A549 (cell line): ENCODE measurements at regions not wholly inside any gene's neighbourhood (a gene's known extent, or its start where the extent isn't known, plus 50 kb on each side); places are given as distances from the start of the nearest gene placed in this dataset.

Experiments
- ATAC-seq, 2 experiments: fragments of 200-7000 bp in 1 of 2; fragments of >200 bp in 1 of 2; cut with Nextera tagmentation in 1 of 2; cut with Tn5 transposase in 1 of 2; 3 replicates each; pipeline versions ENCODE4 v1.8.0 to v1.9.1; 2018 to 2020; ENCODE audit warnings: mild to moderate bottlenecking in 1 of 2, moderate library complexity in 1 of 2
- CTCF ChIA-PET: fragments of 300-600 bp; sonication (Branson Sonifier 250); formaldehyde crosslinking; extraction: SDS; loops from one replicate; lab custom pipeline; 2021; ENCODE audit warnings: antibody characterized with exemption, inconsistent platforms; lab: Yijun Ruan, JAX
- POLR2A ChIA-PET: fragments of 350-600 bp; formaldehyde crosslinking; extraction: SDS; loops from one replicate; lab custom pipeline; 2021; ENCODE audit warnings: antibody characterized with exemption, inconsistent platforms; lab: Yijun Ruan, JAX
- DNase-seq, 2 experiments: peaks; one replicate each; pipeline versions ENCODE4 v3.0.0 to v3.0.0-alpha.2; 2011 to 2016; ENCODE audit warnings: low read depth in 1 of 2, low spot score in 1 of 2
- FAIRE-seq: peaks from 2 replicates; lab custom pipeline; 2011; peaks lifted over from hg19 to GRCh38; lab: Jason Lieb, UNC
- H3K27ac ChIP-seq, 2 experiments: fragments of >200 bp; sonication (Bioruptor Twin); formaldehyde crosslinking; 3 replicates each; pipeline ENCODE4 v1.5.1; 2016 to 2017
- H3K4me1 ChIP-seq: fragments of >200 bp; sonication (Bioruptor Twin); formaldehyde crosslinking; 3 replicates; pipeline ENCODE4 v1.6.1; 2016
- H3K4me2 ChIP-seq: fragments of >200 bp; sonication (Bioruptor Twin); formaldehyde crosslinking; 3 replicates; pipeline ENCODE4 v1.6.1; 2016
- H3K4me3 ChIP-seq: fragments of >200 bp; sonication (Bioruptor Twin); formaldehyde crosslinking; 3 replicates; pipeline ENCODE4 v1.5.1; 2016
- H3K9me3 ChIP-seq: fragments of >200 bp; sonication (Bioruptor Twin); formaldehyde crosslinking; 3 replicates; pipeline ENCODE4 v1.6.1; 2016
- CEBPB ChIP-seq, 2 experiments: fragments of >200 bp in 1 of 2; sonication (Bioruptor Twin) in 1 of 2; formaldehyde crosslinking in 1 of 2; IDR thresholded peaks; 2 replicates each; pipeline ENCODE4 v1.6.1; 2012 to 2016
- EHMT2 ChIP-seq: fragments of 200-600 bp; sonication (generic); IDR thresholded peaks from 2 replicates; pipeline ENCODE4 v1.6.1; 2016; ENCODE audit warnings: antibody characterized with exemption, low read depth, mild to moderate bottlenecking, moderate library complexity
- EP300 ChIP-seq, 2 experiments: fragments of >200 bp; sonication (Bioruptor Twin); formaldehyde crosslinking; IDR thresholded peaks; 2 replicates in 1 of 2; 3 replicates in 1 of 2; pipeline ENCODE4 v1.6.1; 2016 to 2017
- FOXS1 ChIP-seq: fragments of 250-450 bp; sonication (Bioruptor Pico); IDR thresholded peaks from 2 replicates; pipeline ENCODE4 v1.5.0; 2020; ENCODE audit warnings: mild to moderate bottlenecking, moderate library complexity
- HDAC2 ChIP-seq: fragments of 200-600 bp; sonication (generic); IDR thresholded peaks from 2 replicates; pipeline ENCODE4 v1.6.1; 2016
- HEYL ChIP-seq: fragments of 250-450 bp; sonication (Bioruptor Pico); IDR thresholded peaks from 2 replicates; pipeline ENCODE4 v1.8.0; 2021; ENCODE audit warnings: mild to moderate bottlenecking, moderate library complexity
- HOXB13 ChIP-seq: fragments of 250-450 bp; sonication (Bioruptor Pico); IDR thresholded peaks from 2 replicates; pipeline ENCODE4 v1.5.0; 2020; ENCODE audit warnings: low read depth, mild to moderate bottlenecking, moderate library complexity
- JUN ChIP-seq, 2 experiments: fragments of >200 bp; sonication (Bioruptor Twin); formaldehyde crosslinking; IDR thresholded peaks; 2 replicates in 1 of 2; 3 replicates in 1 of 2; pipeline ENCODE4 v1.6.1; 2016 to 2017
- KDM5A ChIP-seq: fragments of 200-600 bp; sonication (generic); IDR thresholded peaks from 2 replicates; pipeline ENCODE4 v1.6.1; 2016; ENCODE audit warnings: antibody characterized with exemption, mild to moderate bottlenecking
- MAFK ChIP-seq: fragments of 450-650 bp; IDR thresholded peaks from 2 replicates; pipeline ENCODE4 v1.6.1; 2014; ENCODE audit not compliant: partially characterized antibody
- POLR2AphosphoS2 ChIP-seq: conservative IDR thresholded peaks from 2 replicates; pipeline ENCODE4 v1.6.1; 2012; ENCODE audit warnings: low read length, improper control_type of control experiment, inconsistent platforms
- RNF2 ChIP-seq: fragments of 200-600 bp; sonication (generic); IDR thresholded peaks from 2 replicates; pipeline ENCODE4 v1.6.1; 2016; ENCODE audit warnings: low read depth, mild to moderate bottlenecking, antibody characterized with exemption, moderate library complexity, borderline replicate concordance
- SREBF2 ChIP-seq: fragments of 450-650 bp; IDR thresholded peaks from 2 replicates; pipeline ENCODE4 v1.6.1; 2014; ENCODE audit warnings: mild to moderate bottlenecking, moderate library complexity
- TFCP2L1 ChIP-seq: fragments of 250-450 bp; sonication (Bioruptor Pico); IDR thresholded peaks from 2 replicates; pipeline ENCODE4 v1.5.0; 2021; ENCODE audit warnings: mild to moderate bottlenecking
- TP53 ChIP-seq: fragments of 250-450 bp; sonication (Bioruptor Pico); IDR thresholded peaks from 2 replicates; pipeline ENCODE4 v1.5.0; 2021; ENCODE audit warnings: mild to moderate bottlenecking, moderate library complexity
- WGBS: methylation state at CpG from one replicate; pipeline ENCODE4 v1.1.6; 2017; ENCODE audit errors: missing lambda C conversion rate; 5-methylcytosine and 5-hydroxymethylcytosine counted together
- TF ChIP-seq, protein P1 (sequence below): IDR thresholded peaks from 2 replicates; pipeline ENCODE4 v1.6.1; 2012; ENCODE audit warnings: low read depth, borderline replicate concordance
- TF ChIP-seq, protein P2 (sequence below): fragments of 200-600 bp; sonication (generic); IDR thresholded peaks from 2 replicates; pipeline ENCODE4 v1.6.1; 2016; ENCODE audit warnings: antibody characterized with exemption, mild to moderate bottlenecking, moderate library complexity
- TF ChIP-seq, protein P3 (sequence below): fragments of >200 bp; sonication (Bioruptor Twin); formaldehyde crosslinking; IDR thresholded peaks from 2 replicates; pipeline ENCODE4 v1.6.1; 2016
- TF ChIP-seq, protein P4 (sequence below): IDR thresholded peaks from 2 replicates; pipeline ENCODE4 v1.6.1; 2012

DNA sequence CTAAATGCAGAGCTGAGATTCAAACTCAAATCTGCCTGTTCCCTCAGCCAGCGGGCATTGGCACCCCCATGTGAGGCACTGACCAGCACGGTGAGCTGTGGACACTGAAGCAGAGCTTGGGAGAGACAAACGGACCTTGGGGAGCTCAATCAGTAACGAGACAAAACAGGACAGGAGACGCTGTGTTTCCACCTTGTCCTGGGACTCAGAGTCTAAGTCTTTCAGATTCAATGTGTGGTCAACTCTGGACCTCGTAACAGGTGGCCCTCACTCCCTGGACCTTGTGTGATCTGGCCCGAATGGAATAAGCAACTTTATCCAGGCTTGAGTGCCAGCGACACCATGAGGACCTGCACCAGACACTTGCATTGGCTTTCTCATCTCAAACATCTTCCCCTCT, 232.5 kb downstream of the UACA start (continued):
- no peak for TF ChIP-seq EHMT2

DNA sequence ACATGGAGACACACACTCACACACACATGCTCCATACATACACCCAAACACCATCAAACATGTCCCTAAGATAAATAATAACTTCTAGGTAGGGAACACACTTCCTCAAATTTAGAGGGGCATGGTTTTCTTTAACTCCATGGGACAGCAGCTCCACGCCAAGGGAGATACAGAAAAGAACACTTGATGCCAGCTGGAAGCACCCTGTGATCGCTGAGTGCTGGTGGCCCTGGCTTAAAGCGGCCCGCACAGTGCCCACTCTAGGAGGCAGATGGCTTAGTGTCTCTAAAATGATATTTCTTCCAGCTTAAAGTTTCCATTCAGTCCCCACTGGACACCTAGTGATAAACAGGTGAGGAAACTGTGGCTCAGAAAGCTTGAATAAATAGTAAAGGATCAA, 232.9 kb downstream of the UACA start:
- Histone ChIP-seq H3K9me3 (no peaks in the 10 kb centered on the region), H3K4me3 (no peak overlapping the region), H3K4me2 (no peak overlapping the region), H3K4me1 (peaks cover 18% of the 10 kb centered on the region), H3K27ac (0 out of 6 replicates have a peak overlapping the region, but pooled peaks of 1 of the 2 experiments have one; percentile 4)
- CTCF ChIA-PET = interaction anchor here (0.9 to 1.6 kb wide), 4 partner anchors 9 to 55 kb away, joined by 3 to 7 read pairs (median 4); no protein-coding TSS in a partner anchor
- DNase-seq (no peak), ATAC-seq (no peak), FAIRE-seq (no peak)
- TF ChIP-seq TFCP2L1 (CRISPR knock-in tag) (no peak), POLR2AphosphoS2 (no peak)
- 76% methylated on average over 4 of the region's 4 CpGs for WGBS
- POLR2A ChIA-PET = no interaction called here

DNA sequence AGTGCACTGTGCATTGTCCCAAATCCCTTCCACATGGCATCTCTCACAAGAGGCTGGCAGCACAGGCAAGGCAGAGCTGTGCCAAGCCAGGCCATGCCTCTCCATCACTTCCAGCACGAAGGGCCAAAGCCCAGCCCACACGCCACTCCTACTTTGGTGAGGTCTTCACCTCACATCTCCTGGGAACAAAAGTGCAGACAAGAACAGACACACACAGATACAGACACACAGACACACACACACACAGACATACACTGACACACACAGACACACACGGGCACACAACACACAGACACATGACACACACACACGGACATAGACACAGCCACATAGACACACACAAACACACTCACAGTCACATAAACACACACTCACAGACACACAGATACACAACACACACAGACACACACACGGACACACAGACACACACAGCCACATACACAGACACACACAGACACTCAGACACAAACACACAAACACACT, 233.3 kb downstream of the UACA start:
- FAIRE-seq = no peak
- Histone ChIP-seq H3K4me1 (peaks cover 18% of the 10 kb centered on the region), H3K4me3 (no peak overlapping the region), H3K27ac (no peak overlapping the region), H3K9me3 (no peaks in the 10 kb centered on the region), H3K4me2 (no peak overlapping the region)
- POLR2A ChIA-PET = no interaction called here
- 81% methylated on average over 5 of the region's 5 CpGs for WGBS
- CTCF ChIA-PET = interaction anchor here (0.9 to 1.6 kb wide), 3 partner anchors 9 to 55 kb away, joined by 3 to 5 read pairs (median 3); no protein-coding TSS in a partner anchor
- TF ChIP-seq EHMT2 (no peak), JUN (IDR thresholded peaks at IDR 0.05) (no peak)
- TF ChIP-seq, protein P1, sequence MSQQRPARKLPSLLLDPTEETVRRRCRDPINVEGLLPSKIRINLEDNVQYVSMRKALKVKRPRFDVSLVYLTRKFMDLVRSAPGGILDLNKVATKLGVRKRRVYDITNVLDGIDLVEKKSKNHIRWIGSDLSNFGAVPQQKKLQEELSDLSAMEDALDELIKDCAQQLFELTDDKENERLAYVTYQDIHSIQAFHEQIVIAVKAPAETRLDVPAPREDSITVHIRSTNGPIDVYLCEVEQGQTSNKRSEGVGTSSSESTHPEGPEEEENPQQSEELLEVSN = no peak
- no peak for ATAC-seq
- no peak for DNase-seq

DNA sequence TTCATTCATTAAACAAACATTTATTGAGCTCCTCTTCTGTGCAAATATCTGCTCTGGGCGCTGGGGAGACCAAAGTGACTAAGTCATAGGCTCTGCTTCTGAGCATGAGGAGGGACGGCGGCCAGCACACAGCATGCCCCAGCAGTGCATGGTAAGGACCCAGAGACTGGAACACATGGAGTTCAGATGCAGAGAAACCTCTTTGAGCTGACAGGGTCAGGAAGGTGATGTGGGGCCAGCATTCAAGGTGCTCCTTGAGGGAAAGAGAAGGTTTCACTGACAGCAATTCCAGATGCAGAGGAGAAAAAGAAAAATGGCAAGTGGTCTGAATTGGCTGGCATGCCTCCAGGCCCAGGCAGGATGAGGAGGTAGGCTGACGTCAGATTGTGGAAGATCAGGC, 234.5 kb downstream of the UACA start:
- POLR2A ChIA-PET = no interaction called here
- TF ChIP-seq EHMT2 (no peak), KDM5A (no peak), HEYL (CRISPR knock-in tag) (no peak), MAFK (no peak), HDAC2 (no peak), RNF2 (no peak), HOXB13 (CRISPR knock-in tag) (no peak), TP53 (CRISPR knock-in tag) (no peak), CEBPB (IDR thresholded peaks at IDR 0.05) (no peak), FOXS1 (CRISPR knock-in tag) (no peak), EP300 (IDR thresholded peaks at IDR 0.05) (no peak), SREBF2 (no peak)
- TF ChIP-seq, protein P2, sequence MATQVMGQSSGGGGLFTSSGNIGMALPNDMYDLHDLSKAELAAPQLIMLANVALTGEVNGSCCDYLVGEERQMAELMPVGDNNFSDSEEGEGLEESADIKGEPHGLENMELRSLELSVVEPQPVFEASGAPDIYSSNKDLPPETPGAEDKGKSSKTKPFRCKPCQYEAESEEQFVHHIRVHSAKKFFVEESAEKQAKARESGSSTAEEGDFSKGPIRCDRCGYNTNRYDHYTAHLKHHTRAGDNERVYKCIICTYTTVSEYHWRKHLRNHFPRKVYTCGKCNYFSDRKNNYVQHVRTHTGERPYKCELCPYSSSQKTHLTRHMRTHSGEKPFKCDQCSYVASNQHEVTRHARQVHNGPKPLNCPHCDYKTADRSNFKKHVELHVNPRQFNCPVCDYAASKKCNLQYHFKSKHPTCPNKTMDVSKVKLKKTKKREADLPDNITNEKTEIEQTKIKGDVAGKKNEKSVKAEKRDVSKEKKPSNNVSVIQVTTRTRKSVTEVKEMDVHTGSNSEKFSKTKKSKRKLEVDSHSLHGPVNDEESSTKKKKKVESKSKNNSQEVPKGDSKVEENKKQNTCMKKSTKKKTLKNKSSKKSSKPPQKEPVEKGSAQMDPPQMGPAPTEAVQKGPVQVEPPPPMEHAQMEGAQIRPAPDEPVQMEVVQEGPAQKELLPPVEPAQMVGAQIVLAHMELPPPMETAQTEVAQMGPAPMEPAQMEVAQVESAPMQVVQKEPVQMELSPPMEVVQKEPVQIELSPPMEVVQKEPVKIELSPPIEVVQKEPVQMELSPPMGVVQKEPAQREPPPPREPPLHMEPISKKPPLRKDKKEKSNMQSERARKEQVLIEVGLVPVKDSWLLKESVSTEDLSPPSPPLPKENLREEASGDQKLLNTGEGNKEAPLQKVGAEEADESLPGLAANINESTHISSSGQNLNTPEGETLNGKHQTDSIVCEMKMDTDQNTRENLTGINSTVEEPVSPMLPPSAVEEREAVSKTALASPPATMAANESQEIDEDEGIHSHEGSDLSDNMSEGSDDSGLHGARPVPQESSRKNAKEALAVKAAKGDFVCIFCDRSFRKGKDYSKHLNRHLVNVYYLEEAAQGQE = no peak
- TF ChIP-seq, protein P3, sequence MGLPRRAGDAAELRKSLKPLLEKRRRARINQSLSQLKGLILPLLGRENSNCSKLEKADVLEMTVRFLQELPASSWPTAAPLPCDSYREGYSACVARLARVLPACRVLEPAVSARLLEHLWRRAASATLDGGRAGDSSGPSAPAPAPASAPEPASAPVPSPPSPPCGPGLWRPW = no peak
- TF ChIP-seq, protein P4, sequence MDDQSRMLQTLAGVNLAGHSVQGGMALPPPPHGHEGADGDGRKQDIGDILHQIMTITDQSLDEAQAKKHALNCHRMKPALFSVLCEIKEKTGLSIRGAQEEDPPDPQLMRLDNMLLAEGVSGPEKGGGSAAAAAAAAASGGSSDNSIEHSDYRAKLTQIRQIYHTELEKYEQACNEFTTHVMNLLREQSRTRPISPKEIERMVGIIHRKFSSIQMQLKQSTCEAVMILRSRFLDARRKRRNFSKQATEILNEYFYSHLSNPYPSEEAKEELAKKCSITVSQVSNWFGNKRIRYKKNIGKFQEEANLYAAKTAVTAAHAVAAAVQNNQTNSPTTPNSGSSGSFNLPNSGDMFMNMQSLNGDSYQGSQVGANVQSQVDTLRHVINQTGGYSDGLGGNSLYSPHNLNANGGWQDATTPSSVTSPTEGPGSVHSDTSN = no peak
- TF ChIP-seq, all 56 proteins: peak for 0
- WGBS = 74% methylated on average over 4 of the region's 4 CpGs

More for the DNA sequence above, 234.5 kb downstream of the UACA start:
- Histone ChIP-seq H3K9me3 (no peaks in the 10 kb centered on the region), H3K27ac (no peak overlapping the region), H3K4me1 (peaks cover 18% of the 10 kb centered on the region), H3K4me2 (no peak overlapping the region), H3K4me3 (no peak overlapping the region)
- no peak for FAIRE-seq
- no peak for ATAC-seq
- DNase-seq = no peak
- CTCF ChIA-PET = interaction anchor here (0.8 to 3.7 kb wide), 5 partner anchors 8 to 57 kb away, joined by 3 to 12 read pairs (median 4); no protein-coding TSS in a partner anchor
